ENCODE measurements at regions not wholly inside any gene's neighbourhood (a gene's known extent, or its start where the extent isn't known, plus 50 kb on each side); places are given as distances from the start of the nearest gene placed in this dataset.
A peak's percentile ranks its signal among the peaks of the same experiment; 100 is the strongest.
"Not testable (repeated sequence)": the region's sequence is repeated elsewhere in the genome, so short reads cannot be mapped to it uniquely, and the experiment has no call there.

GRCh38 chr4:112748352-112748878, 111.5 kb downstream of the LARP7 start:
- TF ChIP-seq POLR2AphosphoS5 (IDR thresholded peaks at IDR 0.05; ENCODE audit: low read depth, low read length) (no peak), TAF1 (IDR thresholded peaks at IDR 0.05; ENCODE audit: borderline replicate concordance, low read depth, low read length) (no peak)
- FAIRE-seq (no peak), DNase-seq (ENCODE audit: insufficient read length) (no peak)

- DNase-seq (ENCODE audit: insufficient read length); FAIRE-seq: not testable (repeated sequence)
Observed at GRCh38 chr4:112750749-112751148, 113.8 kb downstream of the LARP7 start.

- no peak for FAIRE-seq
- DNase-seq (ENCODE audit: insufficient read length), result no peak
- no peak for TF ChIP-seq POLR2A (IDR thresholded peaks at IDR 0.05; ENCODE audit: low read depth, low read length)
- no peak for TF ChIP-seq POLR2AphosphoS5 (IDR thresholded peaks at IDR 0.05; ENCODE audit: low read depth, low read length)
- no peak for TF ChIP-seq TAF1 (IDR thresholded peaks at IDR 0.05; ENCODE audit: borderline replicate concordance, low read depth, low read length)
Observed at GRCh38 chr4:112751447-112751846, 114.5 kb downstream of the LARP7 start.

GRCh38 chr4:112752061-112752460, 115.1 kb downstream of the LARP7 start:
- FAIRE-seq, result no peak
- TF ChIP-seq POLR2A (IDR thresholded peaks at IDR 0.05; ENCODE audit: low read depth, low read length) (no peak), TAF1 (IDR thresholded peaks at IDR 0.05; ENCODE audit: borderline replicate concordance, low read depth, low read length) (no peak), POLR2AphosphoS5 (IDR thresholded peaks at IDR 0.05; ENCODE audit: low read depth, low read length) (no peak)

GRCh38 chr4:112752510-112752909, 115.6 kb downstream of the LARP7 start:
- DNase-seq (ENCODE audit: insufficient read length) (no peak), FAIRE-seq (no peak)
- TF ChIP-seq TAF1 (IDR thresholded peaks at IDR 0.05; ENCODE audit: borderline replicate concordance, low read depth, low read length) (no peak), POLR2A (IDR thresholded peaks at IDR 0.05; ENCODE audit: low read depth, low read length) (no peak), POLR2AphosphoS5 (IDR thresholded peaks at IDR 0.05; ENCODE audit: low read depth, low read length) (no peak)

More at GRCh38 chr4:112752061-112752460, 115.1 kb downstream of the LARP7 start:
- DNase-seq (ENCODE audit: insufficient read length), result no peak

- FAIRE-seq, result no peak
- TF ChIP-seq POLR2AphosphoS5 (IDR thresholded peaks at IDR 0.05; ENCODE audit: low read depth, low read length), result no peak
- TF ChIP-seq POLR2A (IDR thresholded peaks at IDR 0.05; ENCODE audit: low read depth, low read length), result no peak
- TF ChIP-seq TAF1 (IDR thresholded peaks at IDR 0.05; ENCODE audit: borderline replicate concordance, low read depth, low read length), result no peak
- DNase-seq (ENCODE audit: insufficient read length), result no peak
Observed at GRCh38 chr4:112753333-112753732, 116.4 kb downstream of the LARP7 start.

GRCh38 chr4:112759313-112759712, 122.4 kb downstream of the LARP7 start:
- TF ChIP-seq TAF1 (IDR thresholded peaks at IDR 0.05; ENCODE audit: borderline replicate concordance, low read depth, low read length) (no peak), POLR2A (IDR thresholded peaks at IDR 0.05; ENCODE audit: low read depth, low read length) (no peak), POLR2AphosphoS5 (IDR thresholded peaks at IDR 0.05; ENCODE audit: low read depth, low read length) (no peak)
- no peak for DNase-seq (ENCODE audit: insufficient read length)
- FAIRE-seq, result no peak

GRCh38 chr4:112765317-112765974, 128.5 kb downstream of the LARP7 start:
- no peak for TF ChIP-seq POLR2A (IDR thresholded peaks at IDR 0.05; ENCODE audit: low read depth, low read length)
- TF ChIP-seq POLR2AphosphoS5 (IDR thresholded peaks at IDR 0.05; ENCODE audit: low read depth, low read length), result no peak
- TF ChIP-seq TAF1 (IDR thresholded peaks at IDR 0.05; ENCODE audit: borderline replicate concordance, low read depth, low read length), result no peak
- FAIRE-seq (peak; percentile 86), DNase-seq (ENCODE audit: insufficient read length) (no peak)

- FAIRE-seq (peak; percentile 78), DNase-seq (ENCODE audit: insufficient read length) (no peak)
- TF ChIP-seq POLR2AphosphoS5 (IDR thresholded peaks at IDR 0.05; ENCODE audit: low read depth, low read length) (no peak), POLR2A (IDR thresholded peaks at IDR 0.05; ENCODE audit: low read depth, low read length) (no peak)
Observed at GRCh38 chr4:112766422-112766821, 129.5 kb downstream of the LARP7 start.

GRCh38 chr4:112767386-112767785, 130.4 kb downstream of the LARP7 start:
- FAIRE-seq, result no peak
- TF ChIP-seq POLR2A (IDR thresholded peaks at IDR 0.05; ENCODE audit: low read depth, low read length) (no peak), TAF1 (IDR thresholded peaks at IDR 0.05; ENCODE audit: borderline replicate concordance, low read depth, low read length) (no peak), POLR2AphosphoS5 (IDR thresholded peaks at IDR 0.05; ENCODE audit: low read depth, low read length) (no peak)

GRCh38 chr4:112770114-112770513, 133.2 kb downstream of the LARP7 start:
- FAIRE-seq (no peak), DNase-seq (ENCODE audit: insufficient read length) (no peak)
- TF ChIP-seq POLR2AphosphoS5 (IDR thresholded peaks at IDR 0.05; ENCODE audit: low read depth, low read length), result no peak
- no peak for TF ChIP-seq POLR2A (IDR thresholded peaks at IDR 0.05; ENCODE audit: low read depth, low read length)
- no peak for TF ChIP-seq TAF1 (IDR thresholded peaks at IDR 0.05; ENCODE audit: borderline replicate concordance, low read depth, low read length)

More at GRCh38 chr4:112767386-112767785, 130.4 kb downstream of the LARP7 start:
- DNase-seq (ENCODE audit: insufficient read length), result no peak

- TF ChIP-seq POLR2AphosphoS5 (IDR thresholded peaks at IDR 0.05; ENCODE audit: low read depth, low read length) (no peak), POLR2A (IDR thresholded peaks at IDR 0.05; ENCODE audit: low read depth, low read length) (no peak), TAF1 (IDR thresholded peaks at IDR 0.05; ENCODE audit: borderline replicate concordance, low read depth, low read length) (no peak)
- DNase-seq (ENCODE audit: insufficient read length) (no peak), FAIRE-seq (no peak)
Observed at GRCh38 chr4:112775801-112776200, 138.9 kb downstream of the LARP7 start.
